OCI-LY3 (cell line): ENCODE measurements at regions not wholly inside any gene's neighbourhood (a gene's known extent, or its start where the extent isn't known, plus 50 kb on each side); places are given as distances from the start of the nearest gene placed in this dataset.

Experiments used
- H2AFZ ChIP-seq: fragments of 200-600, 300-600 bp; shearing (Covaris generic); 2 replicates; pipeline ENCODE4 v1.6.0; 2014; ENCODE audit warnings: antibody characterized with exemption, low read depth, low read length
- H3K27ac ChIP-seq: fragments of 200-600, 300-600 bp; sonication (generic); 2 replicates; pipeline ENCODE4 v1.5.1; 2014; ENCODE audit warnings: mild to moderate bottlenecking, low read length, moderate library complexity, mixed read lengths
- H3K27me3 ChIP-seq: fragments of 200-600, 300-600 bp; sonication (generic); 2 replicates; pipeline ENCODE4 v1.6.1; 2014; ENCODE audit warnings: low read depth, low read length, mixed read lengths
- H3K36me3 ChIP-seq: fragments of 200-600, 300-600 bp; sonication (generic); replicated peaks from 2 replicates; pipeline ENCODE3; 2014; ENCODE audit warnings: low read depth, low read length, mixed read lengths
- H3K4me1 ChIP-seq: fragments of 300-600, 200-600 bp; sonication (generic); 2 replicates; pipeline ENCODE4 v1.6.1; 2014; ENCODE audit warnings: low read length, mixed read lengths
- H3K4me2 ChIP-seq: fragments of 200-600, 300-600 bp; sonication (generic); 2 replicates; pipeline ENCODE4 v1.6.1; 2014; ENCODE audit warnings: low read length, mixed read lengths
- H3K4me3 ChIP-seq: fragments of 300-600, 200-600 bp; sonication (generic); 2 replicates; pipeline ENCODE4 v1.5.1; 2014; ENCODE audit warnings: antibody characterized with exemption, mild to moderate bottlenecking, low read length, moderate library complexity
- H3K79me2 ChIP-seq: fragments of 300-600, 200-600 bp; shearing (Covaris generic); 2 replicates; pipeline ENCODE4 v1.6.1; 2014; ENCODE audit warnings: mild to moderate bottlenecking, low read length, mixed read lengths
- H3K9ac ChIP-seq: fragments of 300-600, 200-600 bp; shearing (Covaris generic); 2 replicates; pipeline ENCODE4 v1.6.0; 2014; ENCODE audit warnings: mild to moderate bottlenecking, low read length, moderate library complexity
- H3K9me3 ChIP-seq: fragments of 200-600, 300-600 bp; shearing (Covaris generic); 2 replicates; pipeline ENCODE4 v1.6.1; 2014; ENCODE audit warnings: low read length, mixed read lengths; ENCODE audit not compliant: insufficient read depth
- H4K20me1 ChIP-seq: fragments of 200-600, 300-600 bp; sonication (generic); 2 replicates; pipeline ENCODE4 v1.6.1; 2016; ENCODE audit warnings: low read length, mixed read lengths; ENCODE audit not compliant: insufficient read depth
- CTCF ChIP-seq: fragments of 200-600, 300-600 bp; sonication (generic); IDR thresholded peaks from 2 replicates; pipeline ENCODE4 v1.5.1; 2014; ENCODE audit warnings: antibody characterized with exemption, low read length, low read depth
- EZH2phosphoT487 ChIP-seq: fragments of 200-600 bp; shearing (Covaris generic); IDR thresholded peaks from 2 replicates; pipeline ENCODE4 v1.6.1; 2018; ENCODE audit warnings: antibody characterized with exemption, mixed run types, low read depth

DNA sequence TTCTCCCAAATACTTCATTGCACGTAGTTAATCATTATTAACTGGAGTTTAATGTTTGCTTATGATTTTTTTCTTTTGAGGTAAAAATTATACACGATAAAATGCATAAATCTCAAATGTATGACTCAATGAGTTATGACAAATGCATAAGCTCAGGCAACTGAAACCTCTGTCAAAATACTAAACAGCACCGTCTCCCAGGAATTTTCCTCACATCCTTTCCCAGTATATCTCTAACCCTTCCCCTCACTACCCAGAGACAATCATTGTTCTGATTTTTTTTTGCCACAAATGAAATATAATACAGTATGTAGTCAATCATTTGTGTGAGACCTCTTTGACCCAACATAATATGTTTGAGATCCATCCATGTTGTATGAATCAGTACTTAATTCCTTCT, 606.5 kb downstream of the CPS1 start:
- no peaks in the 10 kb centered on the region for H3K79me2 ChIP-seq
- no peaks in the 10 kb centered on the region for H3K36me3 ChIP-seq
- no peak overlapping the region for H3K4me2 ChIP-seq
- H3K27ac ChIP-seq: no peak overlapping the region
- H3K9ac ChIP-seq: no peak overlapping the region
- no peak overlapping the region for H2AFZ ChIP-seq
- TF ChIP-seq CTCF (no peak), EZH2phosphoT487 (no peak)
- no peaks in the 10 kb centered on the region for H3K27me3 ChIP-seq
- H3K9me3 ChIP-seq: no peaks in the 10 kb centered on the region
- no peak overlapping the region for H3K4me3 ChIP-seq
- peaks cover 7% of the 10 kb centered on the region for H3K4me1 ChIP-seq
- no peaks in the 10 kb centered on the region for H4K20me1 ChIP-seq

DNA sequence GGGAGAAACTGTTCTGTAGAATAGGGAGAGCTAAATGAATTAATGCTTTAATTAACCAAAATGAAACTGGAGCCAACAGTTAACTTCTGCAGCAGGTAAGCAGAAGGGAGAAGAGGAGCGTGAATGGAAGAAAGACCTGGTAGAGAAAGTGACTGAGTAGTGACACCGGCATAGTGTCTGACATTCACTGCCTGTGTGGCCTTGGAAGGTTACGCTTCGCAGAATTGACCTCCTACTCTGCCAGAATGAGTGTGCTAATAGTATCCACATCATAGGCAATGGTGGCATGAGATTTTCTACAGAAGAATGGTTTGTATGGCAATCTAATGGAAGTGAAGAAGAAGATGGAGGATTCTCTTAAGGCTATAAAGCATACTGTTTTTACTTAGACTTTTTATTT, 614.4 kb downstream of the CPS1 start:
- Histone ChIP-seq H3K36me3 (no peaks in the 10 kb centered on the region), H3K4me2 (no peak overlapping the region), H3K79me2 (no peaks in the 10 kb centered on the region), H3K27ac (no peak overlapping the region), H3K27me3 (no peaks in the 10 kb centered on the region), H3K4me1 (peaks cover under 1% of the 10 kb centered on the region; the same call in 1 of the 2 replicates), H2AFZ (no peak overlapping the region), H3K9me3 (no peaks in the 10 kb centered on the region), H4K20me1 (no peaks in the 10 kb centered on the region), H3K9ac (no peak overlapping the region), H3K4me3 (no peak overlapping the region)
- TF ChIP-seq CTCF (no peak), EZH2phosphoT487 (no peak)

DNA sequence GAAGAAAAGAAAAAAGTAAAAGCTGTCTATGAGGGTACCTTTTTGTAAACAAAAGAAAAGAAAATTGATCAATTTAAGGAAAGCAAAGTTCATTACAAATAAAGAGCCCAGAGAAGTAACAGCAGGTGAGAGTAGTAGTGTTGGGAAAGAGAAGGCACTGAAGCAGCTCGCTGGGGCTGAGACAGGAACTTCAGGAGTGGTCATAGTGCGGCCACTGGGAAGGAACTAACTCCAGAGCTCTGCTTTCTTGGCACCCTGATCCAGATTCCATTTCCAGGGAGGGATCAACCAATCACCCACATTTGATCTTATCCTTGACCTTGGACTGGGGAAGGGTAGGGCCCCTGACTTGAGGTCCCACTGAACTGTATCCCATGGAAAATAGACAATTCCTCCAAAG, 617.6 kb downstream of the CPS1 start:
- no peaks in the 10 kb centered on the region for H3K27me3 ChIP-seq
- no peak overlapping the region for H3K9ac ChIP-seq
- no peak overlapping the region for H3K27ac ChIP-seq
- no peak overlapping the region for H3K4me2 ChIP-seq
- H3K4me3 ChIP-seq: no peak overlapping the region
- H2AFZ ChIP-seq: peak overlapping the region; percentile 19; the same call in 1 of the 2 replicates
- H3K9me3 ChIP-seq: no peaks in the 10 kb centered on the region
- no peaks in the 10 kb centered on the region for H3K36me3 ChIP-seq
- TF ChIP-seq EZH2phosphoT487: no peak
- no peak for TF ChIP-seq CTCF
- peaks cover 5% of the 10 kb centered on the region; the same call in 1 of the 2 replicates for H3K4me1 ChIP-seq
- H4K20me1 ChIP-seq: no peaks in the 10 kb centered on the region
- H3K79me2 ChIP-seq: no peaks in the 10 kb centered on the region

GRCh38 chr2:211174631-211175030, 618.2 kb downstream of the CPS1 start:
- Histone ChIP-seq H3K79me2 (no peaks in the 10 kb centered on the region), H3K4me3 (no peak overlapping the region), H3K9ac (no peak overlapping the region), H2AFZ (peak overlapping the region; percentile 19), H3K4me2 (no peak overlapping the region), H3K27ac (no peak overlapping the region), H3K36me3 (no peaks in the 10 kb centered on the region), H4K20me1 (no peaks in the 10 kb centered on the region), H3K9me3 (no peaks in the 10 kb centered on the region), H3K27me3 (no peaks in the 10 kb centered on the region), H3K4me1 (peaks cover 5% of the 10 kb centered on the region; the same call in 1 of the 2 replicates)
- TF ChIP-seq CTCF (no peak), EZH2phosphoT487 (no peak)
